GM12892 (cell line): ENCODE measurements at regions not wholly inside any gene's neighbourhood (a gene's known extent, or its start where the extent isn't known, plus 50 kb on each side); places are given as distances from the start of the nearest gene placed in this dataset.
"Not testable (repeated sequence)": the region's sequence is repeated elsewhere in the genome, so short reads cannot be mapped to it uniquely, and the experiment has no call there.

Source experiments
- DNase-seq: peaks from one replicate; pipeline ENCODE4 v3.0.0; 2011; ENCODE audit not compliant: insufficient read length
- FAIRE-seq: peaks from 2 replicates; lab custom pipeline; 2011; peaks lifted over from hg19 to GRCh38; lab: Jason Lieb, UNC
- POLR2A ChIP-seq: IDR thresholded peaks from 2 replicates; pipeline ENCODE4 v1.6.1; 2011; ENCODE audit warnings: low read depth, low read length, control low read depth
- POLR2AphosphoS5 ChIP-seq: IDR thresholded peaks from 2 replicates; pipeline ENCODE4 v1.6.1; 2011; ENCODE audit warnings: low read depth, low read length, control low read depth
- TAF1 ChIP-seq: IDR thresholded peaks from 2 replicates; pipeline ENCODE4 v1.6.1; 2011; ENCODE audit warnings: low read depth, mild to moderate bottlenecking, control low read depth, low read length, borderline replicate concordance

DNA sequence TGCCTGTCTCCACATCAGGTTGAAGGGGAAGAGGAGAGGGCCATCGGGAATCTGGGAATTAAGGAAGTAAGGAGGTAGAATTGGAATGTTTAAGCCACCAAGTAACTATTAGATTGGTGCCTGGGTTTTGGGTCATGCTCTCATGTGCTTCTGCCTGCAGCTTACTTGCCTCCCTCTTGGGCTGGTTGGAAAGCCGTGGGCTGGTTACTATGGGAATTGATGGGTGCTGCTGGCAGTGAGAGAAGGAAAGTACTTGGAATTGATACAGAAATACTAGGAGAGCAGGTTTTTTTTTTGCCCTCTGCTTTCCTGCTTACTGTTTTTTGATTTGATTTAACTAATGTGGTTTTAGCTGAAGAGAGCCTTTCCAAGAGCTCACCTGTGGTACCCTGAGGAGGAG, 493.5 kb upstream of the RGS6 start:
- TF ChIP-seq POLR2AphosphoS5 (no peak), TAF1 (no peak), POLR2A (no peak)
- FAIRE-seq (no peak), DNase-seq (no peak)

- FAIRE-seq (no peak), DNase-seq (no peak)
- no peak for TF ChIP-seq POLR2A
- no peak for TF ChIP-seq POLR2AphosphoS5
- TF ChIP-seq TAF1 = no peak
Measured at GRCh38 chr14:71441126-71441525, 491.1 kb upstream of the RGS6 start.

DNA sequence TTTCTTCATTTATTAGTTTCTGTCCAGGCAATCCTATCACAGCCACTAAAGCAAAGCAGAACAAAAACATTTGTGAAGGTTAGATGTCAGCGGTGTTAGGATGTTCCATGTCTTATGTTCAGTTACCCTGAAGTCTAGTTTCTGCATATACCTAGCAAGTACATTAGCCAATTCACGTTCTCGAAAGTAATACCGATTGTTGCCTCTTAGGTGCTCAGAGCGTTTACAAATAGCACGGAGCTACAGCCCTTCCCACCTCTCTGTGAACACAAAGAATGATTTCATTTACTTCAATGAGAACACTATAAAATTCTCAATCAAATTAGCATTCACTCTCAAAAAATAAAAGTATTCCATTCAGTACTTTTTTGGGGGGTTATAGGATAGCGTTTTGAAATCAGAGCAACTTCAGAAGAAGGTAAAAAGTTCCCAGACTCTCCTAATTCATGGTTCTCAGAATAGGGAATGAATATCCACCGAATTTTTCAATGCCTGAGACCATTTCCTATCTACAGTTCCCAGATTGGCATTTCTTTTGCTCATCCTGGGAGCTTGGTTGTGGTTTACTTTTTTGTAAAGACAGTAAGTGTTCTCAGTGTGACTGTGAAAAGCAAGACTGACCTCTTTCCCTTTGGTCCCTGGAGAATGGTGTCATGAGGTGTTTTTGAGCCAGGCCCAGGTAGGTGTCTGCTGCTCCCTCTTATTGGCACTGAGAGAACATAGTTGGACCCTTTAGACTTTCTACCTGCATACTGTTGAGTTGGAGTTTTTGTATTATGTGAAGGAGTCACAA, 488.0 kb upstream of the RGS6 start:
- FAIRE-seq = no peak
- TF ChIP-seq TAF1 (no peak), POLR2AphosphoS5 (no peak), POLR2A (no peak)
- no peak for DNase-seq

DNA sequence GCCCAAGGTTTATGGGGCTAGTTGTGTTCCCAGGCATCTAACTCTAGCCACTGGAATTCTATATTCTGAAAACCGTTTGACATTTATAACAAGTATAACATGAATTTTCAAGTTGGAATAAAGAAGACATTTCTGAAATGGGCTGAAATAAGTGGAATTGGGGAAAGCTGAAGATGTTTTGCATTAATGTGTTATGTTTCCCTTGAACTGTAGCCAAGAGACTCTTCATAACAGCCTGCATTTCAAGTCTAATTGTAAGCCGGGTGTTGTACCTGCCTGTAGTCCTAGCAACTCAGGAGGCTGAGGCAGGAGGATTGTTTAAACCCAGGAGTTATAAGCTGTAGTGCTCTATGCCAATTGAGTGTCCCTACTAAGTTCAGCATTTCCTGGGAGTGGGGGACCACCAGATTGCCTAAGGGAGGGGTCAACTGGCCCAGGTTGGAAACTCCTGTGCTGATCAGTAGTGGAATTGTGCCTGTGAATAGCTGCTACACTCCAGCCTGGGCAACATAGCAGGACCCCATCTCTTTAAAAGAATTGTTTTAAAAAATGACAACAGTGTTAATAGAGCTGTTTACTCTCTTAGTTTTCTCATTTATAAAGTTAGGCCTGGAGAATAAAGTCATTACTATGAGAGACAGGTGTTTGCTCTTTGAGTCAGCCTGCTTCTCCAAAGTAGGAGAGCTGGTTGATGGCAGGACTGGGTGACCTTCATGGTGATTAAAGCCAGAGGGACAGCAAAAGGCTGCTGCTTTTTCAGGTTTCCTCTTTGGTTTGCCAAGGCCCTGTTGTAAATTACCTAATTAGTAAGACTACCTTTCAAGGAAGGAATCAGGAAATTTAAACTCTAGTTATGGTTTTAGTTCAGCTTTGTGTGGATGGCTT, 483.6 kb upstream of the RGS6 start:
- FAIRE-seq = no peak
- no peak for DNase-seq
- TF ChIP-seq TAF1 = no peak
- TF ChIP-seq POLR2A = no peak
- TF ChIP-seq POLR2AphosphoS5 = no peak

DNA sequence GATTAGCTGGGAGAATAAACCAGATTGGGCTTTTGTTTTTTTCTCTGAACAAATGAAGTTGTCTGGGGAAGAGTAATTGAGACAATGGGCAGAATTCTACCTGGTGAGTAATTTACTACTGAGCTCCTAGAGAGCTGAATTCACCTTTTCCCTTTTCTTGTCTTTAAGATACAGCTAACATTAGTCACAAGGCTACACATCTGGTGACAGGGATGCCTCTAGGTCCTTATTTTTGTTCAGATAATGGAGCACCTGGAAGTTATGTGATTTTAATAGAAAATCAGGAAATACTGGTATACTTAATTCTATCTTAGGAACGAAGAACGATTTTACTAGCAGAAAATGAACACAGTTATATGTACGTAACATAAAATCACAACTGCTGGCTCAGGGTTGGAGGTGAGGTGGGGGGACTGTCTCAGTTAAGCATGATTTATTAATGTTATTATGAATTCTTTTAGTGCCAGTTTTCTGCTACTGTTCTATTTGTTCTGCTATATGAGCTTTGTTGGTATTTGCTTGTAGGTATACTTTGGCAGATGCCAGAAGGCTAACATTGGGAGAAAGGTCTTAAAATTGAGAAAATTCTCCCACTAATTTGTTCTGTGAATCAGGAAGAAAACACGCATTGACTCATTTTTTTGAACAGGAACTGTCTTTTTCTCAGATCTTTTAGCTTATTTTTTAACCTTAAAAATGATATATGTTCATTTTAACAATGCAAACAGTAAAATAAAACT, 482.7 kb upstream of the RGS6 start:
- TF ChIP-seq POLR2A (no peak), TAF1 (no peak), POLR2AphosphoS5 (no peak)
- DNase-seq (no peak), FAIRE-seq (no peak)

DNA sequence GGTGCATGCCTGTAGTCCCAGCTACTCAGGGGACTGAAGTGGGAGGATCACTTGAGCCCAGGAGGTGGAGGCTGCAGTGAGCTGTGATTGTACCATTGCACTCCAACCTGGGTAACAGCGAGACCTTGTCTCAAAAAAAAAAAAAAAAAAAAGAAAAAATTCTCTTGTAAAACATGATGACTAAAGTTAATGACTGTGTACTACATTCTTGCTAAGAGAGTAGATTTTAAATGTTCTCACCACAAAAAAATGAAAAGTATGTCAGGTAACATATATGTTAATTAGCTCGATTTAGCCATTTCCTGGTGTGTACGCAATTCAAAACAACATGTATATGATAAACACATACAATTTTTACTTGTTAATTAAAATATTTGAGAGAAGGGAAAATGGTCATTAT, 480.7 kb upstream of the RGS6 start:
- FAIRE-seq (no peak), DNase-seq (no peak)
- TF ChIP-seq TAF1 = no peak
- TF ChIP-seq POLR2A = no peak
- TF ChIP-seq POLR2AphosphoS5 = no peak

GRCh38 chr14:71452539-71452938, 479.7 kb upstream of the RGS6 start:
- TF ChIP-seq TAF1 (no peak), POLR2A (no peak), POLR2AphosphoS5 (no peak)
- no peak for DNase-seq
- FAIRE-seq = peak; percentile 63

- FAIRE-seq (no peak), DNase-seq (no peak)
- TF ChIP-seq POLR2AphosphoS5 (no peak), TAF1 (no peak), POLR2A (no peak)
Measured at GRCh38 chr14:71452987-71453386, 479.2 kb upstream of the RGS6 start.

DNA sequence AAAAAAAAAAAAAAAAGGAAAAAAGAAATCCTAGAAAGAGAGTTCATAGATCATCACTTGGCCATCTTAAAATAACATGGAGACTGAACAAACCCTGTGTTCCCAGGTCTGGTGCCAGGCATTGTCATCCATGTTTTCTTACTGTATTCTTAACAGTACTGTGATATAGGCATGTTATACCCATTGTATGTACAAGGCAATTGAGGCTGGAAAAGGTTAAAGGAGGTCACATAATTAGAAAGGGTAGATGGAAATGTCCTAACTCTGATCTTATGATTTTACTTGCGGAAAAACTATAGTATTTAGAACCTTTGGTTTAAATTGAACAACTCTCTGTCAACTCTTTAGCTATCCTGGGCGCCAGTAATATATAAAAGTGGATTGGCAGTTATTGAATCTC, 478.2 kb upstream of the RGS6 start:
- no peak for TF ChIP-seq TAF1
- no peak for TF ChIP-seq POLR2AphosphoS5
- no peak for TF ChIP-seq POLR2A
- DNase-seq (no peak), FAIRE-seq (no peak)

DNA sequence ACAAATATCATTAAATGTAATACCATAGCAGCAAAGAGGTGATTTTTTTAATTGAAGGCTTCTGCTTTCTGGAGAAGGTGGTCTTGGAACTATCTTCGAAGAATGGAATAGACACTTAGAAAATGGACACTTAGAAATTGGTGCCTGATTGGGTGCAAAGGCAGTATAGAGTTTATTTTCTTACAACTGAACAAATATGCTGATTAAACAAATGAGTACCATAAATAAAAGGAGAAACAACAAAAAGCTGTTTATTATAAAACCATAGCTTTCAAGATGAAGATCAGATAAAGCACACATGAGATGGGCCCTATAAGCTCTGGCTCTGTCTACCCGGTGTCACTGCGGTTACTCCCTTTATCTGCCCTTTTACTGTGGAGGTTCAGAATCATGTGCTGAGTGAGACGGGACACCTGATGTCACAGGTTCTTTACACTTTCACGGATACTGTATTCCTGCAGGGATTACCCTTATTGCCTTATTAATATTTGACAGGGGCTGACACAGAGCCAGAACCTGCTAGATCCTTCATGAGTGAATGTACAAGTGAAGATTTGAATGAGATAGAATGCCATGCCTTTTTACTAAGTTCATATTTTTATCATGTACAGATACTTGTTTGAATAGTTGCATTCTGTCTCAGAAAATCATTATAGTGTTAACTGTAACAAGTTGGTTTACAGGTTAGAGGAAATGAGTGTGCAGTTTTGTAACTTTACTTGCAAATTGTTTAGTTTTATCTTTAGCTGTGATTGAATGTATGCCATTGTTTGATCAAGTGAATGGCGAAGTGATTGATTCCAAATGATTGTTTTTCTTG, 477.5 kb upstream of the RGS6 start:
- FAIRE-seq (peak; percentile 30), DNase-seq (no peak)
- no peak for TF ChIP-seq TAF1
- no peak for TF ChIP-seq POLR2A
- TF ChIP-seq POLR2AphosphoS5 = no peak

DNA sequence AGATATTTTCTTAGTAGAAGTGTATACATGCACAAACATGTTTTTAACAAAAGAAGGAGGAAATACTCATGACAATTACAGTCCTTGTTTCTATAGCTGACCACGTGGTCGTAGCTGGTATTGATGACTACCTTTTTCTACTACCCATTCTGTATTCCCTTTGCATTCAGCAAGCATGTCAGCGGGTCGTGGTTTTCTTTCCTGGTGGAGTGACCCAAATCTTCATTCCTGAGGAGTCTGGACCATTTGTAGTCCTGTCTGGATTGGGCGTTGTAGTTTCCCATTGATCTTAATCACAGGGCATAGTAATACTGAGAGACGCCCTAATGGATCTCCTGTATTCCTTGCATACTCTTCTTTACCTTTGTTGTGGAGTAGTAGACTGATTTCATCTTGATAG, 472.1 kb upstream of the RGS6 start:
- no peak for FAIRE-seq
- TF ChIP-seq POLR2A (no peak), TAF1 (no peak), POLR2AphosphoS5 (no peak)
- no peak for DNase-seq

GRCh38 chr14:71461617-71462016, 470.6 kb upstream of the RGS6 start:
- DNase-seq, FAIRE-seq: not testable (repeated sequence)
